Naive thymus-derived CD8-positive, alpha-beta T cell (primary cell): ENCODE measurements at regions not wholly inside any gene's neighbourhood (a gene's known extent, or its start where the extent isn't known, plus 50 kb on each side); places are given as distances from the start of the nearest gene placed in this dataset.
"Not testable (repeated sequence)": the region's sequence is repeated elsewhere in the genome, so short reads cannot be mapped to it uniquely, and the experiment has no call there.

ENCODE experiments used
- ATAC-seq, 2 donors: fragments of 150-1000 bp; cut with Tn5 transposase in 1 of 2; sonication (Bioruptor Pico), chemical (Tn5 transposase) in 1 of 2; 1 replicate in 1 of 2; 2 replicates in 1 of 2; pipeline ENCODE4 v1.10.0; 2021; ENCODE audit warnings: mild to moderate bottlenecking in 2 of 2, moderate library complexity in 2 of 2
- POLR2A ChIA-PET: fragments of 350-600 bp; sonication (Branson Sonifier 250); formaldehyde crosslinking; loops from one replicate; lab custom pipeline; 2021; ENCODE audit warnings: antibody characterized with exemption; lab: Charles Lee
- DNase-seq, 10 donors: peaks; one replicate each; pipeline versions ENCODE4 v3.0.0 to v3.0.0-alpha.2; 2020 to 2022
- H3K27ac Mint-ChIP-seq, 10 donors: one replicate each; pipeline ENCODE4 v1.8.0; 2020 to 2022; ENCODE audit warnings: mild to moderate bottlenecking in 10 of 10, mixed read lengths in 10 of 10, moderate library complexity in 4 of 10, inconsistent platforms in 1 of 10
- H3K27me3 Mint-ChIP-seq, 5 donors: one replicate each; pipeline ENCODE4 v1.8.0; 2021 to 2022; ENCODE audit warnings: mixed read lengths in 5 of 5
- H3K36me3 Mint-ChIP-seq, 3 donors: one replicate each; pipeline ENCODE4 v1.8.0; 2020 to 2022; ENCODE audit warnings: mixed read lengths in 3 of 3, mild to moderate bottlenecking in 2 of 3, inconsistent platforms in 1 of 3
- H3K4me1 Mint-ChIP-seq, 4 donors: one replicate each; pipeline ENCODE4 v1.8.0; 2021 to 2022; ENCODE audit warnings: mixed read lengths in 4 of 4
- H3K4me3 Mint-ChIP-seq, 10 donors: one replicate each; pipeline ENCODE4 v1.8.0; 2020 to 2022; ENCODE audit warnings: mild to moderate bottlenecking in 10 of 10, mixed read lengths in 10 of 10, moderate library complexity in 6 of 10, inconsistent platforms in 1 of 10
- H3K9me3 Mint-ChIP-seq, 9 donors: one replicate each; pipeline ENCODE4 v1.8.0; 2020 to 2022; ENCODE audit warnings: mixed read lengths in 9 of 9, mild to moderate bottlenecking in 3 of 9, inconsistent platforms in 1 of 9, moderate library complexity in 1 of 9

- H3K27me3 Mint-ChIP-seq, ATAC-seq, DNase-seq, H3K4me1 Mint-ChIP-seq, H3K9me3 Mint-ChIP-seq, H3K4me3 Mint-ChIP-seq, POLR2A ChIA-PET, H3K27ac Mint-ChIP-seq, H3K36me3 Mint-ChIP-seq: not testable (repeated sequence)
Measured at GRCh38 chr6:112937690-112938089, 590.6 kb downstream of the RFPL4B start.

GRCh38 chr6:112938650-112939049 is 591.5 kb downstream of the RFPL4B start:
- POLR2A ChIA-PET = no interaction called here
- Mint-ChIP-seq H3K27me3 (no peaks in the 10 kb centered on the region), H3K9me3 (no peaks in the 10 kb centered on the region), H3K4me1 (no peaks in the 10 kb centered on the region), H3K4me3 (no peak overlapping the region), H3K36me3 (no peaks in the 10 kb centered on the region), H3K27ac (no peak overlapping the region)
- DNase-seq (no peak), ATAC-seq (no peak)

DNA sequence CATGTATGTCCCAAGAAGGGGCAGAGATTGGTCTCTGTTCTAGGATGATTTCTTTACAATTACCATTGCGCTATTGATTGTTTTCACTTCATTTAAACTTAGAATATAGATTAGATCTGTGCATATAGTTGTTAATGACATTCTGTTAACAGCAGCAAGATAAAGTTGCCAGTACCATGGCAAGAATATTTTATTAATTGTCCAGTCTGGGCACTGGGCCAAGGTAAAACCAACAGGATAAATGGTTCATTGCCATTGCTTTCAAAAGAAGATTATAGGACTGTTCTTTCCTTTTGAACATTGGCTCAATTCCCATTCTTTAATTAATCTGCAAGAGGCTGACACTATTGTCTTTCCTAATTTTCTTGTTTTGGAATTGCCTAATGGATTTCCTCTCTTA is 592.4 kb downstream of the RFPL4B start:
- DNase-seq (no peak), ATAC-seq (no peak)
- Mint-ChIP-seq H3K36me3 (no peaks in the 10 kb centered on the region), H3K4me1 (no peaks in the 10 kb centered on the region), H3K27me3 (no peaks in the 10 kb centered on the region), H3K9me3 (no peaks in the 10 kb centered on the region), H3K4me3 (no peak overlapping the region), H3K27ac (no peak overlapping the region)
- POLR2A ChIA-PET = no interaction called here

- DNase-seq (no peak), ATAC-seq (no peak)
- Mint-ChIP-seq H3K36me3 (no peaks in the 10 kb centered on the region), H3K9me3 (no peaks in the 10 kb centered on the region), H3K27ac (no peak overlapping the region), H3K4me3 (no peak overlapping the region), H3K4me1 (no peaks in the 10 kb centered on the region), H3K27me3 (no peaks in the 10 kb centered on the region)
- POLR2A ChIA-PET = no interaction called here
Measured at GRCh38 chr6:112941613-112942012, 594.5 kb downstream of the RFPL4B start.

GRCh38 chr6:112946051-112946450 is 598.9 kb downstream of the RFPL4B start:
- no peak overlapping the region for H3K4me3 Mint-ChIP-seq
- peaks cover 0 to 5% (median 0%) of the 10 kb centered on the region in 9 donors for H3K9me3 Mint-ChIP-seq
- POLR2A ChIA-PET = no interaction called here

DNA sequence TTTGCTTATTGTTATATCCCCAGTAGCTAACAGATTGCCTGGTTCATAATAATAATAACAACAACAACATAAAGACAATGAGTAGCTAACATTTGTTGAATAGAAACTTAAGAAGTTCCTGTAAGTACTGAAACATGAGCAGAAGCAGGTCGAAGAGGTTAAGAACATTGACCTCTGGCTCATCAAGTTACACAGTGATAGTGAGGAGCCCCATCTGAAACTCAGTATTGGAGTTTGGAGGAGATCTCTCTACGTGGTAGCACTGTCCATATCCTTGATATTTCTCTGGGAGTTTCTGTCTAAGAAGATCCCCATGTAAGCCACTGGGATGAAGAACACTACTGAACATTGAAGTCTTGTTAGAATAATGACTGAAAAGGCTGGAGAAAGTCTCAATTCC is 600.4 kb downstream of the RFPL4B start:
- no peaks in the 10 kb centered on the region for H3K36me3 Mint-ChIP-seq
- no peaks in the 10 kb centered on the region for H3K4me1 Mint-ChIP-seq
- H3K27me3 Mint-ChIP-seq = no peaks in the 10 kb centered on the region
- POLR2A ChIA-PET = no interaction called here
- ATAC-seq (no peak), DNase-seq (no peak)
- peaks cover 0 to 5% (median 0%) of the 10 kb centered on the region in 9 donors for H3K9me3 Mint-ChIP-seq
- H3K27ac Mint-ChIP-seq = no peak overlapping the region
- H3K4me3 Mint-ChIP-seq = no peak overlapping the region

More at GRCh38 chr6:112946051-112946450, 598.9 kb downstream of the RFPL4B start:
- Mint-ChIP-seq H3K36me3 (no peaks in the 10 kb centered on the region), H3K4me1 (no peaks in the 10 kb centered on the region), H3K27ac (no peak overlapping the region), H3K27me3 (no peaks in the 10 kb centered on the region)
- DNase-seq = no peak
- ATAC-seq = no peak

- H3K27ac Mint-ChIP-seq = no peak overlapping the region
- H3K27me3 Mint-ChIP-seq = no peaks in the 10 kb centered on the region
- POLR2A ChIA-PET = no interaction called here
- H3K9me3 Mint-ChIP-seq = peaks cover 0 to 8% (median 2%) of the 10 kb centered on the region in 9 donors
- DNase-seq (no peak), ATAC-seq (no peak)
- H3K36me3 Mint-ChIP-seq = no peaks in the 10 kb centered on the region
- no peak overlapping the region for H3K4me3 Mint-ChIP-seq
- H3K4me1 Mint-ChIP-seq = no peaks in the 10 kb centered on the region
Measured at GRCh38 chr6:112951829-112952228, 604.7 kb downstream of the RFPL4B start.

- H3K27ac Mint-ChIP-seq, H3K36me3 Mint-ChIP-seq, ATAC-seq, H3K4me1 Mint-ChIP-seq, H3K27me3 Mint-ChIP-seq, DNase-seq, H3K4me3 Mint-ChIP-seq, POLR2A ChIA-PET: not testable (repeated sequence)
- peaks cover 0 to 23% (median 4%) of the 10 kb centered on the region in 9 donors for H3K9me3 Mint-ChIP-seq
Measured at GRCh38 chr6:112955743-112956142, 608.6 kb downstream of the RFPL4B start.

DNA sequence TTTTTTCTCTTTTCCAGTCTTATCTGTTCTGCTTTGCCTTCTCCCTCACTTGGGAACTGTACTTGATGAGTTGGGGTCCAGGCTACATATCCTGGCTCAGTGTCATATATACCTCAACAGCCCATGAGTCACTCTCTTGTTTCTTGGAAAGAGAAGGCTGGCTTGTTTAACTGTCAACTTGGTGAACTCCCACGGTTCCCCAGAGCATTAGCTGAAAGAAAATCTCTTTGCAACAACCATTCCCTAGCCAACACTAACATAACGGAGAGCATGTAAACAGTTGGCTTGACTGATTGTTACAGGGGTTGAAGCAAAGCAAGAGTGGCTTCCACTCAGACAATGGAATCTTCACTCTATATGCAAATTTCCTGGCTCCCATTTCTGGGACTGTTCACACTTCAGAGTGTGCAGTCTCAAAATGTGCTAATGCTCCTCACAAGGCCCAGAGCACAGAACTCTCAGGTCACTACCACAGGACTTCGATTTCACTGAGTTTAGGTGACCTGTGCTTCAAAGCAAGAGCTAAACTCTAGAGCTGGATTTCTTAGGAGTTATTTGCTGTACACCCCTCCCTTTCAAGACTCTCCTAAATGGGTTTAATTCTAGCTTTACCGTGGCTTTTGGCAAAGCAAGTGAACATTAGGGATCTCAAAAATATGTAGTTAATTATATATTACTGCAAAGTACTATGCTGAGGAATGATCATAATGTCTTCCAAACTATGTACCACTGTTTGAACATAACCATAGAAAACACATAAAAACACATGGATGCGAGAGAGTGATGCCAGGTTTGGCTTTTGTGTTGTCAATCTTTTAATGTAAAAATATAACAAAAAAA is 609.8 kb downstream of the RFPL4B start:
- Mint-ChIP-seq H3K36me3 (no peaks in the 10 kb centered on the region), H3K27me3 (no peaks in the 10 kb centered on the region), H3K4me3 (no peak overlapping the region), H3K4me1 (no peaks in the 10 kb centered on the region), H3K9me3 (peaks cover 2 to 20% (median 7%) of the 10 kb centered on the region in 9 donors), H3K27ac (no peak overlapping the region)
- POLR2A ChIA-PET = no interaction called here
- no peak for ATAC-seq
- no peak for DNase-seq

GRCh38 chr6:112957536-112957916 is 610.4 kb downstream of the RFPL4B start:
- H3K27ac Mint-ChIP-seq = no peak overlapping the region
- no peaks in the 10 kb centered on the region for H3K4me1 Mint-ChIP-seq
- no peaks in the 10 kb centered on the region for H3K36me3 Mint-ChIP-seq
- no peak overlapping the region for H3K4me3 Mint-ChIP-seq
- no peak for DNase-seq
- POLR2A ChIA-PET = no interaction called here
- H3K9me3 Mint-ChIP-seq = peaks cover 2 to 20% (median 7%) of the 10 kb centered on the region in 9 donors
- H3K27me3 Mint-ChIP-seq = no peaks in the 10 kb centered on the region
- no peak for ATAC-seq

GRCh38 chr6:112960130-112960529 is 613.0 kb downstream of the RFPL4B start:
- peaks cover 2 to 17% (median 7%) of the 10 kb centered on the region in 9 donors for H3K9me3 Mint-ChIP-seq
- DNase-seq, H3K36me3 Mint-ChIP-seq, H3K27ac Mint-ChIP-seq, POLR2A ChIA-PET, ATAC-seq, H3K27me3 Mint-ChIP-seq, H3K4me3 Mint-ChIP-seq, H3K4me1 Mint-ChIP-seq: not testable (repeated sequence)

DNA sequence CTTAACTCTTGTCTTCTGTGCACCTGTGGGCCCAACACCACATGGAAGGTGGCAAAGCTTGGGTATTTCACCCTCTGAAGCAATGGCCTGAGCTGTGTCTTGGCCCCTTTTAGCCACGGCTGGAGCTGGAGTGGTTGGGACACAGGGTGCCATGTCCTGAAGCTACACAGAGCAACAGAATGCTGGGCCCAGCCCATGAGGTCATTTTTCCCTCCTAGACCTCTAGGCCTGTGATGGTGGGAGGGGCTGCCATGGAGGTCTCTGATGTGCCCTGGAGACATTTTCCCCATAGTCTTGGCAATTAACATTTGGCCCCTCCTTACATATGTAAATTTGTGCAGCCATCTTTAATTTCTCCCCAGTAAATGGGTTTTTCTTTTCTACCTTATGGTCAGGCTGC is 620.8 kb downstream of the RFPL4B start:
- Mint-ChIP-seq H3K27ac (no peak overlapping the region), H3K27me3 (no peaks in the 10 kb centered on the region), H3K4me3 (no peak overlapping the region), H3K9me3 (peaks cover 0 to 28% (median 8%) of the 10 kb centered on the region in 9 donors), H3K4me1 (no peaks in the 10 kb centered on the region), H3K36me3 (no peaks in the 10 kb centered on the region)
- DNase-seq = no peak
- no peak for ATAC-seq
- POLR2A ChIA-PET = no interaction called here

GRCh38 chr6:112971651-112972050 is 624.5 kb downstream of the RFPL4B start:
- POLR2A ChIA-PET = no interaction called here
- Mint-ChIP-seq H3K4me3 (no peak overlapping the region), H3K36me3 (no peaks in the 10 kb centered on the region), H3K9me3 (peaks cover 0 to 31% (median 13%) of the 10 kb centered on the region in 9 donors), H3K4me1 (no peaks in the 10 kb centered on the region), H3K27ac (no peak overlapping the region), H3K27me3 (no peaks in the 10 kb centered on the region)
- ATAC-seq (no peak), DNase-seq (no peak)

DNA sequence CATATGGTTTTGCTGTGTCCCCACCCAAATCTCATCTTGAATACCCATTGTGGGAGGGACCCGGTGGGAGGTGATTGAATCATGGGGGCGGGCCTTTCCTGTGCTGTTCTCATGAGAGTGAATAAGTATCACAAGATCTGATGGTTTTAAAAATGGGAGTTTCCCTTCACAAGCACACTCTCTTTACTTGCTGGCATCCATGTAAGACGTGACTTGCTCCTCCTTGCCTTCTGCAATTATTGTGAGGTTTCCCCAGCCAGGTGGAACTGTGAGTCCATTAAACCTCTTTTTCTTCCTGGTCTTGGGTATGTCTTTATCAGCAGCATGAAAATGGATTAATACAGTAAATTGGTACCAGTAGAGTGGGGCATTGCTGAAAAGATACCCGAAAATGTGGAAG is 627.8 kb downstream of the RFPL4B start:
- ATAC-seq, H3K4me3 Mint-ChIP-seq, H3K27me3 Mint-ChIP-seq, POLR2A ChIA-PET, H3K4me1 Mint-ChIP-seq, DNase-seq, H3K27ac Mint-ChIP-seq, H3K36me3 Mint-ChIP-seq: not testable (repeated sequence)
- peaks cover 0 to 16% (median 10%) of the 10 kb centered on the region in 9 donors for H3K9me3 Mint-ChIP-seq
